ENCODE measurements at regions not wholly inside any gene's neighbourhood (a gene's known extent, or its start where the extent isn't known, plus 50 kb on each side); places are given as distances from the start of the nearest gene placed in this dataset.

DNA sequence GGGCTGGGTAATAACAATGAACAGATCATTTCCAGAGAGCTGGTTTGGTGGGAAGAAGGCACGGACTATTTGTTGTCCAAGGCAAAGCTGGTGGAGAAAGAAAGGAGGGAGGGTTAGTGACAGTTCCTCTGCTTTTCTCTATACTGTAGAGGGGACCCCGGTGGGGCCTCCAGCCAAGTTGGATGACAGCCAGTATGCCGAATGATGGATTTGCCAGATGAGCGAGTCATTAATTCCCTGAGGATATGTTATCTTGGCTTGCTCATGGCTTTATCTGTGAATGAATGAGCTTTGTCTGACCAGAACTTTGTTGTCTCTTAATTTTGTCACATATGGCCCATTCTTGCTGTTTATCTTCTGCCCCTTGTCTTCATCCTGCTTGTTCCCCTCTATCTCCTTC, 158.6 kb upstream of the GLRA1 start:
- CTCF ChIA-PET, result no interaction called here
- POLR2A ChIA-PET (ENCODE audit: low non-redundant PET), result no interaction called here

GRCh38 chr5:152072091-152072490, 147.4 kb upstream of the GLRA1 start:
- ChIA-PET CTCF (interaction anchor here (0.6 kb wide), 1 partner anchor 11 kb away, joined by 3 read pairs; no protein-coding TSS in a partner anchor), POLR2A (ENCODE audit: low non-redundant PET) (no interaction called here)
- DNase-seq (ENCODE audit: low spot score), result no peak
- no peak for TF ChIP-seq CTCF (conservative IDR thresholded peaks at IDR 0.05; ENCODE audit: low read depth)
- H3K27ac ChIP-seq, result no peak overlapping the region

More for the DNA sequence above, 158.6 kb upstream of the GLRA1 start:
- no peak for DNase-seq (ENCODE audit: low spot score)
- no peak for TF ChIP-seq CTCF (conservative IDR thresholded peaks at IDR 0.05; ENCODE audit: low read depth)
- H3K27ac ChIP-seq, result no peak overlapping the region

DNA sequence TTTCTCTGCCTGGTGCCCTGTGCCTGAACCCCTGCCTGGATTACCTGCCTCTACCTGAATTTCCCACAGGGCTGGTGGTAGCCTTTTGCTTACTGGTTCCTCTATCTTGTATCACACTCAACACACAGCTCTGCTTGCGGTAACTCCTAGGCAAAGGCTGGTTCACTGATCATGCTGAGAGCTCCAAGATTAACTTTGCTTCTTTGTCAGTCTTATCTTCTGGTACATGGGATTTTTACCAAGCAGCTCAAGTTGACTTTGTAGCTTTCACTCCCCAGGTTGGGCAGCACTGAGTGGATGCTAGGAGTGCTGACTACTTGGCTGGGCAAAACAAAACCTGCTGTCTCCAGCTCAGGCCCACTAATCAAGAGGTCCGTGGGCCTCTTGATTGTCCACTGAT, 145.9 kb upstream of the GLRA1 start:
- no peak for DNase-seq (ENCODE audit: low spot score)
- no peak for TF ChIP-seq CTCF (conservative IDR thresholded peaks at IDR 0.05; ENCODE audit: low read depth)
- H3K27ac ChIP-seq, result no peak overlapping the region
- CTCF ChIA-PET, result interaction anchor here (0.6 kb wide), 1 partner anchor 28 kb away, joined by 5 read pairs; no protein-coding TSS in a partner anchor
- POLR2A ChIA-PET (ENCODE audit: low non-redundant PET), result no interaction called here

GRCh38 chr5:152066784-152067183, 142.1 kb upstream of the GLRA1 start:
- POLR2A ChIA-PET (ENCODE audit: low non-redundant PET), result no interaction called here
- DNase-seq (ENCODE audit: low spot score), result no peak
- H3K27ac ChIP-seq, result no peak overlapping the region
- CTCF ChIA-PET, result interaction anchor here (0.5 kb wide), 1 partner anchor 178 kb away, joined by 4 read pairs; no protein-coding TSS in a partner anchor
- no peak for TF ChIP-seq CTCF (conservative IDR thresholded peaks at IDR 0.05; ENCODE audit: low read depth)

DNA sequence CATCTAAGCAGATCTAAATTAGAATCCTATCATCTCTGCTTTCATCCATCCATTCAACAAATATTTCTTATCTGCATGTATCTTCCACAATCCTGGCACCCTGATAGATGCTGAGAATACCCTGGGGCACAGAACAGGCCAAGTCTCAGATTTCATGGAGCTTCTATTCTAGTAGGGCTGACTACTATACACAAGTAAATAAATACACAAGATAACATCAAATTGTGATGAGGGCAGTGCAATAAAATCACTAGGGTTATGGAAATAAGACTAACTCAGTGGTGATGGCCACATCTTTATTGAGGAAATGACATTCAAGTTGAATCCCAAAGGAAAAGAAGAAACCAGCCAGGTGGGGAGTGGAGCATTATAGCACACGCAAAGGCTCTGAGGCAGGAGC, 138.4 kb upstream of the GLRA1 start:
- ChIA-PET CTCF (interaction anchor here (0.6 to 0.9 kb wide), 3 partner anchors 10 to 1061 kb away, joined by 3 to 4 read pairs (median 3); no protein-coding TSS in a partner anchor), POLR2A (ENCODE audit: low non-redundant PET) (no interaction called here)
- no peak for DNase-seq (ENCODE audit: low spot score)
- TF ChIP-seq CTCF (conservative IDR thresholded peaks at IDR 0.05; ENCODE audit: low read depth), result no peak
- H3K27ac ChIP-seq, result no peak overlapping the region

- no peak for TF ChIP-seq CTCF (conservative IDR thresholded peaks at IDR 0.05; ENCODE audit: low read depth)
- ChIA-PET CTCF (interaction anchor here (1.3 kb wide), 1 partner anchor 11 kb away, joined by 3 read pairs; no protein-coding TSS in a partner anchor), POLR2A (ENCODE audit: low non-redundant PET) (no interaction called here)
- H3K27ac ChIP-seq, result no peak overlapping the region
- DNase-seq (ENCODE audit: low spot score), result no peak
Measured at GRCh38 chr5:152061095-152061494, 136.4 kb upstream of the GLRA1 start.
